ENCODE measurements at regions not wholly inside any gene's neighbourhood (a gene's known extent, or its start where the extent isn't known, plus 50 kb on each side); places are given as distances from the start of the nearest gene placed in this dataset.

DNA sequence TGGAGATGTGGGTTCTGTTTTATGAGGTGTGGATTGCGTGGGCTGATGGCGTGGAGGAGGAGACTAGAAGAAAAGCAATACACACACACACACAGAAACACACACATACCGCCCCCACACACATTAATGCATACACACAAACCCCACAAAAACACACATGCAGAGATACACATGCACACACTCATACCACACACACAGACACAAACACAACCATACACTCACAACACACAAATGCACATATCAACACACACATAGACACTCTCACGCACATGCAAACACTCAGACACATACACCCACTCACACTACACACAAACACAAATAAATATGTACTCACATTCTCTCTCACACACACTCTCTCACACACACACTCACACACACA is 75.7 kb upstream of the UBL3 start:
- no peak overlapping the region for H3K4me3 ChIP-seq
- H3K27me3 ChIP-seq (ENCODE audit: low read depth), result no peaks in the 10 kb centered on the region
- DNase-seq (ENCODE audit: low spot score in 2 of 2), result no peak
- no peaks in the 10 kb centered on the region for H3K4me1 ChIP-seq
- H3K36me3 ChIP-seq (replicated peaks), result no peaks in the 10 kb centered on the region
- no peaks in the 10 kb centered on the region for H3K9me3 ChIP-seq
- in situ Hi-C loops (cut with MboI; ENCODE audit: low sequenced_read_pairs), result no loop called here

DNA sequence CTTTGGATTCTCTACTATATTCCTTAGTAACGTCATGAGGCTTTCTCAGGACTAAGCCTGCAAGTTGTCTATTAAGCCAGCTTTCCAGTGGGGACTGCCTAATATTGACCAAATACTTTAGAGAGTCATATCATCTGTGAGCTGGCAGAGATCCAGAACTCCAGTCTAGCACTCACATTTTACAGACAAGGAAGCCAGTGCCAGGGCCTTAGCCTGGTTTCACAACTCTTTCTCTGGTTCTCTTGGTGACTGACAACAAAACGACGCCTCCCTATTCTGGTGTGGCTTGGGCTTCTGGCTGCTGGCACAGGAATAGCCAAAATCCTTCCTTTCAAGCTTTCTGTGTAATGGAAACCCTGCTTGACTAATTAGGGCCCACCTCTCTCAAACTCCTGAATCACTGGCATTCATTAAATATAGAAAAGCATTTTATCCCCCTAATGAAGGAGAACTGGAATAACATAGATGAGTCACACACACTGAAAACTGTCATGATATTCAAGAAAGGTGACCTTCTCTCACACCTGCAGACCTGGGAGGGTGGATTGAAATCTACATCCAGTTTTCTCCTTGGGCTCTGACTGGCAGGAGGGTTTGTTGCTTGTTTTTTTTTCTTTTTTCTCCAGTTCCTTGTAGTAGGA is 75.2 kb upstream of the UBL3 start:
- H3K9me3 ChIP-seq, result no peaks in the 10 kb centered on the region
- no peaks in the 10 kb centered on the region for H3K27me3 ChIP-seq (ENCODE audit: low read depth)
- H3K4me1 ChIP-seq, result no peaks in the 10 kb centered on the region
- no peak overlapping the region for H3K4me3 ChIP-seq
- H3K36me3 ChIP-seq (replicated peaks), result no peaks in the 10 kb centered on the region
- no peak for DNase-seq (ENCODE audit: low spot score in 2 of 2)
- in situ Hi-C loops (cut with MboI; ENCODE audit: low sequenced_read_pairs), result no loop called here

DNA sequence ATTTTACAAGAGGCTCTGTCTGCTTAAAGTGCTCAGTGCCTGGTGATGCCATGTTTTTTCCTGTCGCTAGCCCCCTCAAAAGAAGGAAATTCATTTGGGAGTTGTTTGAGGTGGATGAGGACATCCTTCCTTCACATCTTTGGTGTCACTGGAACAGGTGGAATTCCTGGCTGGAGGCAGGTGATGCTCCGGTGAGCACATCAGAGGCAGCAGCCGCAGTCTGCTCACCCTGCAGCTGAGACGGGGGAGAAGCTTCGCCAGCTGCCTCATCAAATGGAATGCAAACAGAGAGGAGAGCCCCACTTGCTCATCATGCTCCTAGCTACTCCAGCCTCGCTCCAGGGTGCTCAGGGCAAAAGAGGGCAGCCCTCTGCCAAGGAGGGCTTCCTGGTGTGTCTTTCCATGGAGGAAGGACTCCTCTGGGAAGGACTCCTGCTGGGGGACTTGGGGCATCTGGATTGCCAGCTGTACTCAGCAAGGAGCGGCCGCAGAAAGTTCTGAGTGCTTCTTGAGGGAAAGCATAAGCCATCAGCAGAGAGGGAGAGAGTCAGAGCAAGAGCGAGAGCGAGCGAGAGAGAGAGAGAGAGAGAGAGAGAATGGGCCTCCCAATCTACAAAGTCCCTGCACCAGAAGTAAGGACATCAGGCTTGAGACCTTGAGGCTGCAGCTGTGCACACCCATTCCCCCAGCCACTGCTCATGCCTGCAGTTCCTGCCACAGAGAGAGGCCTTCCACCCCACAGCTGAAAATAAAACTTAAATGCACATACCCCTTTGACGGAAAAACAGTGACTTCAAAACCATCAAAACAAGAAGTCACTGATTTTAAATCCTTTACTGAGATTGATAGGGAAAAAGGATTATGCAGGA is 74.3 kb upstream of the UBL3 start:
- Histone ChIP-seq H3K27me3 (ENCODE audit: low read depth) (no peaks in the 10 kb centered on the region), H3K4me1 (no peaks in the 10 kb centered on the region), H3K4me3 (no peak overlapping the region), H3K36me3 (replicated peaks) (no peaks in the 10 kb centered on the region), H3K9me3 (no peaks in the 10 kb centered on the region)
- in situ Hi-C loops (cut with MboI; ENCODE audit: low sequenced_read_pairs), result no loop called here
- DNase-seq (ENCODE audit: low spot score in 2 of 2), result no peak

DNA sequence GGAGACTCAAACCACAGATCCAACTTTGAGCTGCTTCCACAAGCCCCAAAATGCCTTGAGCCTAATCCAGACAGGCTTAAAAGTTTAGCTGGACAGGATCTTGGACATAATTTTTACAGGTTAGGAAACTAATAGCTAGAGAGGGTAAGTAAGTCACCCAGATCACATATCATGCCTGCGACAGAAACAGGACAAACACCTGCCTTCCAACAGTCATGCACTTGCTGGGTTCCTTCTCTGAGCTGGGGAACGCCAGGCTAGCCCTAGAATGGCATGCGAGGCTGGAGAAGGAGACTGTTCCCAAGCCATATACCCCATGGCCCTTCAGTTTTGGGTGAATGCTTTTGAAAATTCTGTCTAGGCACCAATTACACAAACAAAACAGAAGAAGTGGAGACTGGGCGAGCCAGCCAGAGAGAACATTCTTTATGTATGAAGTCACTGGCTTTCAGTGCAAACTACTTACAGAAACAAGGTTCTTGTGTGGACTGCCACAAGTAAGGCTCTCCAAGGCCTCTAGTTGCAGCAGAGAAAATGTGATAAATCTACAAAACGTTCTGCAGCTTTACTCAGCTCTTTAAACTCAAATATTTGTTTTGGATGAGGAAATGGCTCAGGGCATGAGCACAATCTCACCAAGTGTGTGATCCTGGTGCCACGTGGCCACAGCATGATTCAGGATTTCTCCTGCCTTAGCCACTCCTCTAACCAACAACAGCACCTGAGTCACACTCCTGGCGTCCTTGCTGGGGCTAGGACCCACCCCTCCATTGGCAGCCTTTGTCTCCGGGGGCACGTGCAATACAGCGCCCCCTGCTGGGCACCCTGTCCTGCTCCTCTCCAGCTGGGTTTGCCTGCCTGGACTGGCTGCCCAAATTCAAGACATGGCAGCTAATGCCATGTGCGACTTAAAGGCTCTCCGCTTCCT is 73.4 kb upstream of the UBL3 start:
- H3K4me1 ChIP-seq, result no peaks in the 10 kb centered on the region
- H3K9me3 ChIP-seq, result no peaks in the 10 kb centered on the region
- DNase-seq (ENCODE audit: low spot score in 2 of 2), result peak in 1 of 2 experiments; percentile 69
- in situ Hi-C loops (cut with MboI; ENCODE audit: low sequenced_read_pairs), result no loop called here
- no peaks in the 10 kb centered on the region for H3K36me3 ChIP-seq (replicated peaks)
- no peak overlapping the region for H3K4me3 ChIP-seq
- no peaks in the 10 kb centered on the region for H3K27me3 ChIP-seq (ENCODE audit: low read depth)

DNA sequence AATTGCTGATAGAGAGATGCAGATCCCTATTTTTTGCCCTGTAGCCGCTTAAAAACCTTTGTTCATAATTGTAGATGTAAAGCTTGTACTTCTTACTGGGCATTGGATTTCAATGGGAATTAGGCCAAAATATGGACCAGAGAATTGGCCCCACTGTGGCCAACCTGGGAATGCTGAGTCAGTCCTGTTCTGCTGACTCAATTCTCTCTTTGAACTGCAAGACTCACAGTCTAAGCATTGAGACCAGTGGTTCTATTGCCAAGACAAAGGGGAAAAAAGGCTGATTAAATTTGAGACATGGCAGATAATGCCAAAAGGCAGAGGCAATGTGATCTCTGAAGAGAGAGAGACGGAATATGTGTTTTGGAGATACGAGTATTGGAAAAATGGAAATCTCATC is 72.5 kb upstream of the UBL3 start:
- no peak for DNase-seq (ENCODE audit: low spot score in 2 of 2)
- Histone ChIP-seq H3K9me3 (no peaks in the 10 kb centered on the region), H3K27me3 (ENCODE audit: low read depth) (no peaks in the 10 kb centered on the region), H3K4me1 (no peaks in the 10 kb centered on the region), H3K36me3 (replicated peaks) (no peaks in the 10 kb centered on the region), H3K4me3 (no peak overlapping the region)
- in situ Hi-C loops (cut with MboI; ENCODE audit: low sequenced_read_pairs), result no loop called here

DNA sequence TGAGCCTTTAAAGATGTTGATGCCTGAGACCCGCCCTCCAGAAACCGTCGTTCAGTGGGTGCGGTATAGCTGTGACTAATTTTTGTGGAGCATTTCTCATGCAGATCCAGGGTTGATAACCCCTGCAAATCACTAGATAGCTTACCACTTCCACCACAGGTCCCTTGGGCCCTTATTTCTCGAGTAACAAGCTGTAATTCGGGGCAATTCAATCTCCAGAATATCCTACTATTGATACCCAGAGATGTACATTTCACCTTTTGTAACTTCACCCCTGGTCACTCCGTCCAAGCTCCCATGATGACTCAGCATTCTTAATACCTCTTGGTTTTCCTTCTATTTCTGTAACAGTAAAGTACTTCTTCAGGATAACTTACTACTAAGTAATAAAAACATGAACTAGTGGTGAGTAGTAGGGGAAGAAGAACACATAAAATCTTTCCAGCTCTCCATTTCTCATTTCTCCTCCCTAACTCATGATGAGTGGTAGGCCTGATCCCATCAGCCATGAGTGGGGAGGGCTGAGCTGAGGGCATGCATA is 71.9 kb upstream of the UBL3 start:
- Histone ChIP-seq H3K9me3 (no peaks in the 10 kb centered on the region), H3K36me3 (replicated peaks) (no peaks in the 10 kb centered on the region), H3K4me1 (no peaks in the 10 kb centered on the region), H3K4me3 (no peak overlapping the region), H3K27me3 (ENCODE audit: low read depth) (no peaks in the 10 kb centered on the region)
- in situ Hi-C loops (cut with MboI; ENCODE audit: low sequenced_read_pairs), result no loop called here
- no peak for DNase-seq (ENCODE audit: low spot score in 2 of 2)

DNA sequence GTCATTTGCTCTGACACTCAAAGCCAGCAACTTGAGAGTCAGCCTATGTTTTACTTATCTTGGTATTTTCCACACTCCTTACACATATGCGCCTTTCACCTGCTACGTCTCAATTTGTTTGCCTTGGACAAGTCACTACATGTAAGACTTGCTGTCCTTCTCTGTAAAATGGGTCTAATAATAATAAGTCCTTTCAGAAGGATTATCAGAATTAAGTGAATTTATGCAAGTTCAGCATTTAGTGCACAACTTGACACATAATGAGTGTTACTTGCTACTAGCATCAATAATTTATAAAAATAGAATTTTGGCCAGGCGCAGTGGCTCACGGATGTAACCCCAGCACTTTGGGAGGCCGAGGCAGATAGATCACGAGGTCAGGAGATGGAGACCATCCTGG is 71.1 kb upstream of the UBL3 start:
- no peaks in the 10 kb centered on the region for H3K27me3 ChIP-seq (ENCODE audit: low read depth)
- H3K36me3 ChIP-seq (replicated peaks), result no peaks in the 10 kb centered on the region
- in situ Hi-C loops (cut with MboI; ENCODE audit: low sequenced_read_pairs), result no loop called here
- DNase-seq (ENCODE audit: low spot score in 2 of 2), result no peak
- no peak overlapping the region for H3K4me3 ChIP-seq
- no peaks in the 10 kb centered on the region for H3K4me1 ChIP-seq
- no peaks in the 10 kb centered on the region for H3K9me3 ChIP-seq

DNA sequence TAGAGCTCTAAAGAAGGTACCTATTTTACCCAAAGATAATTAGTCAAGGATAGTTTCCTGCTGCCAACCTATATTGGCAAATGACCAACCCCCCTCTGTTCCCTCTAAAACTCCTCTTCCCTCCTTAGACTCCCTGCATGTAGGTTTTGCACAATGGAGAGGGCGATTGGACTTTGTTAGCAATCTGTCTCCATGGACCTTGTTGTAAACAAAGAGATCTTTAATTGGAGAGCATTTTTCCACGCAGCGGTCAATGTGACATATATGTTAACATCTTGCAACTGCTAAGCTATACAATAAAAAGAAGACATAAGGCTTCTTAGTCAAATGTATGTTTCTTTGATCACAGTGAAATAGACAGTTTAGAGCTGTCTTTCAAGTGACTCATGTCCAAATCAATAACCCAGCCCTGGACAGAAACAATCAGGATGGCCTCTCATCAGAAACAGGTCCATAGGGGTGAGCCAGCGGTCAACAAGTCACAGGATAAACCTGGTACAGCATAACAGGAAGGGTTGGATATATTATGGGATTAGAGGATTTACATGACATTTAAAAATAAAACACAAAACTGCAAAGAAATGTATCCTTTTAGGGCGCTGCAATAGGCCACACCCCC is 69.7 kb upstream of the UBL3 start:
- Histone ChIP-seq H3K4me1 (no peaks in the 10 kb centered on the region), H3K9me3 (no peaks in the 10 kb centered on the region), H3K36me3 (replicated peaks) (no peaks in the 10 kb centered on the region), H3K27me3 (ENCODE audit: low read depth) (no peaks in the 10 kb centered on the region), H3K4me3 (no peak overlapping the region)
- in situ Hi-C loops (cut with MboI; ENCODE audit: low sequenced_read_pairs), result no loop called here
- DNase-seq (ENCODE audit: low spot score in 2 of 2), result no peak

DNA sequence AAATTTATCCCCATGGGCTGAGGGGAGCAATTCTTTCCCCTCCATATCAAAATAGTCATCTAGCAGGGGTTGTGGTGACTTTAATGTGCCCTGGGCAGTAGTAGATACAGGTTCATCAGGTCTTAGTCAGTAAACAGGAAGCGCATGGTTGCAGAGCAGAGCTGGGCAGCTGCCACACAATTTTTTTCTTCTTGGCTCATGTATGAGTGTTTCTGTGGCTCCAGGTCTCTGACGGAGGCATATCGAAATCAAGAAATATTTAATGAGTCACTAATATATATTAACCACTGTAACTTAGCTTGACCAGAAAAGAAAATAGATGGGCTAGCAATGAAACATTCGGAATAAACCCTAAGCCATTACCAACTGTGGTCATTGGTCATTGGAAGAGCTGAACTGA is 68.4 kb upstream of the UBL3 start:
- Histone ChIP-seq H3K27me3 (ENCODE audit: low read depth) (no peaks in the 10 kb centered on the region), H3K9me3 (no peaks in the 10 kb centered on the region), H3K36me3 (replicated peaks) (no peaks in the 10 kb centered on the region), H3K4me1 (no peaks in the 10 kb centered on the region), H3K4me3 (no peak overlapping the region)
- DNase-seq (ENCODE audit: low spot score in 2 of 2), result no peak
- in situ Hi-C loops (cut with MboI; ENCODE audit: low sequenced_read_pairs), result no loop called here

DNA sequence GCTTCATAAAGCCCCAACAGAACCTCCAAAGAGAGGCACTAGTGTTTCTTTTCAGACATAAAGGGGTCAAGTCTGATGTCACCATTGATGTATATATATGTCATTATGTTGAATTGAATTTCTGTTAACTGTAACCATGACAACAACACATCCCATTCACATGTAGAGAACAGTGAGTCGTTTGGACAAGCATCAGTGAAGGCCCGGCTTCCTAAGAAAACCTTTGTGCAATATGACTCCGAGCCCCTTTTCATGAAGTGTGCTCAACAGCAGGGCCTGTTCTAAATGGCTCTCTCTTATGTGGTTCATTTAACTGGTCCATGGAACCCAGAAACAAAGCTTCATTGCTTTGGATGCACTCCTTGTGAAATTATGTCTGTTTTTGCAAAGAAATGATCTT is 67.2 kb upstream of the UBL3 start:
- Histone ChIP-seq H3K36me3 (replicated peaks) (no peaks in the 10 kb centered on the region), H3K4me1 (no peaks in the 10 kb centered on the region)
- in situ Hi-C loops (cut with MboI; ENCODE audit: low sequenced_read_pairs), result no loop called here

DNA sequence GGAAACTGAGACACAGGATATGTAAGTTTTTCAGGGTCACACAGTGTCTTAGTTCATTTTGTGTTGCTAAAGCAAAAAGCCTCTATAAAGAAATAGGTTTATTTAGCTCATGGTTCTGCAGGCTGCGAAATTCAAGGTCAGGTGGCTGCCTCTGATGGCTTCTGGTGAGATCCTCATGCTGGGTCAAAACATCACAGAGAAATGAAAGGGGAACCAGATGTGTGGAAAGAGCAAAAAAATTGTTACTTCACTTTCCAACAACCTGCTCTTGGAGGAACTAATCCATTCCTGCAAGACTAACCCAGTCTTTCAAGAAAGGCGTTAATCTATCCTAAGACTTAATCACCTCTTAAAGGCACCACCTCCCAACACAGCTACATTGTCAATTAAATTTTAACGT is 64.2 kb upstream of the UBL3 start:
- no peaks in the 10 kb centered on the region for H3K4me1 ChIP-seq
- H3K36me3 ChIP-seq (replicated peaks), result no peaks in the 10 kb centered on the region
- H3K9me3 ChIP-seq, result no peaks in the 10 kb centered on the region
- no peak overlapping the region for H3K4me3 ChIP-seq
- peaks cover 2% of the 10 kb centered on the region; the same call in 1 of the 2 replicates for H3K27me3 ChIP-seq (ENCODE audit: low read depth)
- no peak for DNase-seq (ENCODE audit: low spot score in 2 of 2)
- in situ Hi-C loops (cut with MboI; ENCODE audit: low sequenced_read_pairs), result no loop called here

More for the DNA sequence above, 67.2 kb upstream of the UBL3 start:
- Histone ChIP-seq H3K27me3 (ENCODE audit: low read depth) (no peaks in the 10 kb centered on the region), H3K4me3 (no peak overlapping the region), H3K9me3 (no peaks in the 10 kb centered on the region)
- DNase-seq (ENCODE audit: low spot score in 2 of 2), result no peak

DNA sequence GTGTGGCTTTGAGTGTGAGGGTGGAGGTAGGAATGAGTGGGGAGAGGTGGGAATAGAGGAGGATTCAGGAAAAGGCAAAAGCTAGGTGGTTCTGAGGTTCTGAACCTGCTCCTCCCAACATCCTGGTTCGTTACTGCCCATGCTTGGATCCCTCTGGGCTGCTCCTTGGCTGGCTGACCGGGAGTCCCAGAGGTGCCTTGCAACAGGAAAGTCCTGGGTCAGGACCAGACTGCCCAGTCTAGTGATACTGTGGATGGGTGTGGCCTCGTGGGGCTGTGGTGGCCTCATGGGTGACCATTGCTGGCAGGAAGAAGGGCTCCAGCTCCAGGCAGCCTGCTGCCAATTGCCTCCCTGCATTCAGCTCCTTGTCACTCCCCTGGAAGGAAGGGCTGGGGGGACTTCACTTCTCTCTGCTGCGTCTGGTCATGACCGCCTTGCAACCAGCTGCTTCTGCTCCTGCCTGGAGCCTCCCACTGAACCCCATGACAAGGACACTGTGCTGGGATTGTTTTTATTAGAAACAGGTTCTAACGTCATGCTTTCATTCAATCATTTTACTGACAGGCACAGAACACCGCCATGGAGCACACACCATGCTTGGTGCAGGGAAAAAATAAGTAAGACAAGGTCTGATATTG is 61.5 kb upstream of the UBL3 start:
- Histone ChIP-seq H3K4me1 (no peaks in the 10 kb centered on the region), H3K9me3 (no peaks in the 10 kb centered on the region), H3K27me3 (ENCODE audit: low read depth) (peaks cover 2% of the 10 kb centered on the region; the same call in 1 of the 2 replicates), H3K36me3 (replicated peaks) (no peaks in the 10 kb centered on the region), H3K4me3 (no peak overlapping the region)
- no peak for DNase-seq (ENCODE audit: low spot score in 2 of 2)
- in situ Hi-C loops (cut with MboI; ENCODE audit: low sequenced_read_pairs), result no loop called here
